A673 (cell line): ENCODE measurements at regions not wholly inside any gene's neighbourhood (a gene's known extent, or its start where the extent isn't known, plus 50 kb on each side); places are given as distances from the start of the nearest gene placed in this dataset.

Source experiments
- BruUV-seq: library from RNA; stranded (reverse); fragments of 400-500 nt; replicated peaks from 2 replicates; lab custom pipeline; 2021; lab: Mats Ljungman, UMichigan
- CTCF ChIA-PET: fragments of 300-600 bp; sonication (Branson Sonifier 250); formaldehyde crosslinking; loops from one replicate; lab custom pipeline; 2022; ENCODE audit warnings: antibody characterized with exemption; lab: Charles Lee
- POLR2A ChIA-PET: fragments of 300-600 bp; sonication (Branson Sonifier 250); formaldehyde crosslinking; loops from one replicate; lab custom pipeline; 2022; ENCODE audit warnings: antibody characterized with exemption; ENCODE audit not compliant: low non-redundant PET; lab: Charles Lee
- DNase-seq: peaks from one replicate; pipeline ENCODE4 v3.0.0-alpha.2; 2015; ENCODE audit warnings: low spot score
- H3K27ac ChIP-seq: fragments of 200-600 bp; sonication (generic); 2 replicates; pipeline ENCODE4 v1.5.1; 2016; ENCODE audit warnings: mixed run types, low read depth, mild to moderate bottlenecking, mixed read lengths, antibody characterized with exemption, low read length; ENCODE audit not compliant: poor library complexity, severe bottlenecking
- H3K27me3 ChIP-seq: fragments of 200-600 bp; sonication (generic); replicated peaks from 2 replicates; pipeline ENCODE4 v1.6.1; 2017; ENCODE audit warnings: mixed run types, low read depth, mild to moderate bottlenecking, mixed read lengths, antibody characterized with exemption, low read length; ENCODE audit not compliant: insufficient read depth, poor library complexity
- H3K36me3 ChIP-seq: fragments of 200-600 bp; sonication (generic); 2 replicates; pipeline ENCODE4 v1.6.1; 2016; ENCODE audit warnings: mixed run types, mild to moderate bottlenecking, mixed read lengths, antibody characterized with exemption, low read length; ENCODE audit not compliant: insufficient read depth, poor library complexity, severe bottlenecking
- H3K4me1 ChIP-seq: fragments of 200-600 bp; sonication (generic); 2 replicates; pipeline ENCODE4 v1.6.1; 2017; ENCODE audit warnings: mixed run types, mild to moderate bottlenecking, mixed read lengths, antibody characterized with exemption, low read length; ENCODE audit not compliant: insufficient read depth, poor library complexity, severe bottlenecking
- H3K4me3 ChIP-seq: fragments of 200-600 bp; sonication (generic); 2 replicates; pipeline ENCODE4 v1.5.1; 2016; ENCODE audit warnings: low read depth, mixed run types, mild to moderate bottlenecking, mixed read lengths, low read length; ENCODE audit not compliant: poor library complexity, severe bottlenecking
- H3K9me3 ChIP-seq: fragments of 200-600 bp; sonication (generic); 2 replicates; pipeline ENCODE4 v1.6.1; 2016; ENCODE audit warnings: mixed run types, low read depth, mild to moderate bottlenecking, mixed read lengths, antibody characterized with exemption, low read length; ENCODE audit not compliant: poor library complexity, severe bottlenecking
- EZH2 ChIP-seq: fragments of 200-600 bp; sonication (generic); IDR thresholded peaks from 2 replicates; pipeline ENCODE4 v1.6.1; 2017; ENCODE audit warnings: borderline replicate concordance, low read depth, mild to moderate bottlenecking, mixed read lengths, antibody characterized with exemption, low read length; ENCODE audit not compliant: poor library complexity, severe bottlenecking
- intact Hi-C: fragments of 100-400 bp; cut with micrococcal nuclease; formaldehyde crosslinking; loops from one replicate; pipeline ENCODE4 v1.10.0; 2022; ENCODE audit not compliant: unreplicated experiment
- TF ChIP-seq, protein P1 (sequence below): fragments of 300-800, 200-600 bp; sonication (generic); conservative IDR thresholded peaks from 2 replicates; pipeline ENCODE4 v1.5.1; 2017; ENCODE audit warnings: low read depth, mild to moderate bottlenecking, antibody characterized with exemption, low read length, moderate library complexity, mixed read lengths

DNA sequence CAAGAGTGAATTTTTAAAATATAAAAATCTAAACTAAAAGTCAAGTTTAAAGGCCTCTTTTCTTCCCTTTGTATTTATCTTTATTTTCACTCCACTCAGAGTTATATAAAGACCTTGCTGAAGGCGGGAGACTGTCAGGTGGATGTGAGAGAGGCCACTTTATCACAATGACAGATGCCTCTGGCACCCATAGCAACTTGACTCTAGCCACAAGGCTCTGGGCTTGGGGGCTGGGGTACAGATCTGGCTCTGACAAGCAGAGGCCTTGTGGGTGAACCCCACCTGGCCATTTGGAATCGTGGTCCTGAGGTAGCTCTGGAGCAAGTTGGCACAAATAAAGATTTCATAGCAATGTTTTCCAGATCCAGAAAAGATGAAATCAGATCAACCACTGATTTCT is 417.2 kb downstream of the RFPL4B start:
- no peaks in the 10 kb centered on the region for H3K36me3 ChIP-seq
- H3K9me3 ChIP-seq = peaks cover 8% of the 10 kb centered on the region
- no peaks in the 10 kb centered on the region for H3K4me1 ChIP-seq
- TF ChIP-seq EZH2 = no peak
- TF ChIP-seq, protein P1, sequence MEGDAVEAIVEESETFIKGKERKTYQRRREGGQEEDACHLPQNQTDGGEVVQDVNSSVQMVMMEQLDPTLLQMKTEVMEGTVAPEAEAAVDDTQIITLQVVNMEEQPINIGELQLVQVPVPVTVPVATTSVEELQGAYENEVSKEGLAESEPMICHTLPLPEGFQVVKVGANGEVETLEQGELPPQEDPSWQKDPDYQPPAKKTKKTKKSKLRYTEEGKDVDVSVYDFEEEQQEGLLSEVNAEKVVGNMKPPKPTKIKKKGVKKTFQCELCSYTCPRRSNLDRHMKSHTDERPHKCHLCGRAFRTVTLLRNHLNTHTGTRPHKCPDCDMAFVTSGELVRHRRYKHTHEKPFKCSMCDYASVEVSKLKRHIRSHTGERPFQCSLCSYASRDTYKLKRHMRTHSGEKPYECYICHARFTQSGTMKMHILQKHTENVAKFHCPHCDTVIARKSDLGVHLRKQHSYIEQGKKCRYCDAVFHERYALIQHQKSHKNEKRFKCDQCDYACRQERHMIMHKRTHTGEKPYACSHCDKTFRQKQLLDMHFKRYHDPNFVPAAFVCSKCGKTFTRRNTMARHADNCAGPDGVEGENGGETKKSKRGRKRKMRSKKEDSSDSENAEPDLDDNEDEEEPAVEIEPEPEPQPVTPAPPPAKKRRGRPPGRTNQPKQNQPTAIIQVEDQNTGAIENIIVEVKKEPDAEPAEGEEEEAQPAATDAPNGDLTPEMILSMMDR = no peak
- no peak overlapping the region for H3K27ac ChIP-seq
- CTCF ChIA-PET = no interaction called here
- BruUV-seq = no TSS peak
- no peak overlapping the region for H3K4me3 ChIP-seq
- DNase-seq = no peak
- intact Hi-C loops = no loop called here
- H3K27me3 ChIP-seq = no peaks in the 10 kb centered on the region
- POLR2A ChIA-PET = no interaction called here

DNA sequence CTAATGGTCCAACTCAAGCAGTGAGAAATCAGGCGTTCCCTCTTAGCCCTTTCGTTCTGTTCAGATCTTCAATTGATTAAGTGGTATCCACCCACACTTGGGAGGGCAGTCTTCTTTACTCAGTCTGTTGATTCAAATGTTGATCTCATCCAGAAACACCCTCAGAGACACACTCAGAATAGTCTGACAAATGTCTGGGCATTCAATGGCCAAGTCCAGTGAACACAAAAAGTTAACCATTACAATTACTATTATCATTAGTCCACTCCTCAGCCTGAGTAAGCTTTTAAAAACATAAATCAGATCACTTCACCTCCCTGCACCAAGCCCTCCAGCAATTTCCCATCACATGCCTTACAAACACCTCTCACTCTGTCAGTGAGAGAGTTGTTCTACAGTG is 423.2 kb downstream of the RFPL4B start:
- TF ChIP-seq, protein P1 = no peak
- TF ChIP-seq EZH2 = no peak
- ChIA-PET POLR2A (no interaction called here), CTCF (no interaction called here)
- DNase-seq = no peak
- no TSS peak for BruUV-seq
- H3K4me1 ChIP-seq = no peaks in the 10 kb centered on the region
- no peaks in the 10 kb centered on the region for H3K36me3 ChIP-seq
- H3K27ac ChIP-seq = no peak overlapping the region
- H3K4me3 ChIP-seq = no peak overlapping the region
- no peaks in the 10 kb centered on the region for H3K27me3 ChIP-seq
- intact Hi-C loops = no loop called here
- H3K9me3 ChIP-seq = no peaks in the 10 kb centered on the region

DNA sequence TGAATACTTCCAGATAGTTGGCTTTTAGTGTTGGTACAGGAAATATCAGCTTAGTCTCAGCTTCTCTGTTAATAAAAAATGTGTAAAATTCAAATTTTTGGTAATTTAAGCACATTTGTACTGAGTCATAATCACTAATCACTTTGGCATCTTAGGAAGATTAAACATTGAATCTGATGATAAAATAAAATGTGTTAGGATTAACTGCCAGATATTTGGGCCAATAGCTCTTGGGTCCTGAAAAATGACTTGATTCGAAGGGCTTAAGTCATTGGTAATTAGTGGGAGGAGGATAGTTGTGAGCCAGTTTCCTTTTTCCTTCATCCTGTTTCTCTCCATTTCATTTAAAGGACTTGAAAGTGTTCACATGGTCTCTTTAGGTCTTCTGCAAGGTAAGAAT is 426.1 kb downstream of the RFPL4B start:
- H3K27ac ChIP-seq = no peak overlapping the region
- no peaks in the 10 kb centered on the region for H3K27me3 ChIP-seq
- H3K36me3 ChIP-seq = no peaks in the 10 kb centered on the region
- H3K9me3 ChIP-seq = no peaks in the 10 kb centered on the region
- CTCF ChIA-PET = no interaction called here
- intact Hi-C loops = loop anchor here (2.0 kb wide), 1 partner anchor 270 kb away; no protein-coding TSS in a partner anchor
- no peaks in the 10 kb centered on the region for H3K4me1 ChIP-seq
- H3K4me3 ChIP-seq = no peak overlapping the region
- peak; percentile 49 for DNase-seq
- no TSS peak for BruUV-seq
- no peak for TF ChIP-seq EZH2
- TF ChIP-seq, protein P1 = no peak
- POLR2A ChIA-PET = no interaction called here
